Activated CD4-positive, alpha-beta T cell treated with anti-CD3 and anti-CD28 coated beads, Interleukin-2, amount 10 ng/mL, durations not matched to agents 7 days and 5 days (primary cell): ENCODE measurements at regions not wholly inside any gene's neighbourhood (a gene's known extent, or its start where the extent isn't known, plus 50 kb on each side); places are given as distances from the start of the nearest gene placed in this dataset.

Experiments used
- CTCF ChIA-PET: fragments of 350-600 bp; sonication (Branson Sonifier 250); formaldehyde crosslinking; loops from one replicate; lab custom pipeline; 2021; ENCODE audit warnings: antibody characterized with exemption; lab: Charles Lee
- POLR2A ChIA-PET: fragments of 350-600 bp; sonication (Branson Sonifier 250); formaldehyde crosslinking; loops from one replicate; lab custom pipeline; 2021; ENCODE audit warnings: antibody characterized with exemption; lab: Charles Lee
- DNase-seq: peaks from one replicate; pipeline ENCODE4 v3.0.0-alpha.2; 2020
- H3K27ac Mint-ChIP-seq: one replicate; pipeline ENCODE4 v1.8.0; 2021; ENCODE audit warnings: mild to moderate bottlenecking, moderate library complexity, mixed read lengths
- H3K27me3 Mint-ChIP-seq: one replicate; pipeline ENCODE4 v1.8.0; 2021; ENCODE audit warnings: mixed read lengths
- H3K36me3 Mint-ChIP-seq: one replicate; pipeline ENCODE4 v1.8.0; 2021; ENCODE audit warnings: low read depth, mixed read lengths
- H3K4me1 Mint-ChIP-seq: one replicate; pipeline ENCODE4 v1.8.0; 2021; ENCODE audit warnings: mixed read lengths
- H3K4me3 Mint-ChIP-seq: one replicate; pipeline ENCODE4 v1.8.0; 2021; ENCODE audit warnings: mild to moderate bottlenecking, moderate library complexity, mixed read lengths
- H3K9me3 Mint-ChIP-seq: one replicate; pipeline ENCODE4 v1.8.0; 2021; ENCODE audit warnings: mixed read lengths

- ChIA-PET CTCF (interaction anchor here (0.9 kb wide), 1 partner anchor 321 kb away, joined by 4 read pairs; no protein-coding TSS in a partner anchor), POLR2A (no interaction called here)
- peaks cover 12% of the 10 kb centered on the region for H3K4me1 Mint-ChIP-seq
- H3K9me3 Mint-ChIP-seq: no peaks in the 10 kb centered on the region
- H3K4me3 Mint-ChIP-seq: no peak overlapping the region
- H3K27me3 Mint-ChIP-seq: no peaks in the 10 kb centered on the region
- no peak for DNase-seq
- H3K36me3 Mint-ChIP-seq: no peaks in the 10 kb centered on the region
- H3K27ac Mint-ChIP-seq: no peak overlapping the region
These were observed 143.4 kb upstream of the ARHGAP5 start for GRCh38 chr14:31933716-31934115.

GRCh38 chr14:31934767-31935266 is 142.3 kb upstream of the ARHGAP5 start:
- peaks cover 15% of the 10 kb centered on the region for H3K4me1 Mint-ChIP-seq
- H3K36me3 Mint-ChIP-seq: no peaks in the 10 kb centered on the region
- no peak overlapping the region for H3K27ac Mint-ChIP-seq
- CTCF ChIA-PET: interaction anchor here (0.6 to 1.7 kb wide), 4 partner anchors 8 to 320 kb away, joined by 3 to 4 read pairs (median 4); no protein-coding TSS in a partner anchor
- H3K27me3 Mint-ChIP-seq: no peaks in the 10 kb centered on the region
- H3K4me3 Mint-ChIP-seq: no peak overlapping the region
- POLR2A ChIA-PET: no interaction called here
- no peaks in the 10 kb centered on the region for H3K9me3 Mint-ChIP-seq
- DNase-seq: peak; percentile 12

GRCh38 chr14:31935391-31935790 is 141.7 kb upstream of the ARHGAP5 start:
- CTCF ChIA-PET: interaction anchor here (1.7 kb wide), 1 partner anchor 9 kb away, joined by 4 read pairs; no protein-coding TSS in a partner anchor

DNA sequence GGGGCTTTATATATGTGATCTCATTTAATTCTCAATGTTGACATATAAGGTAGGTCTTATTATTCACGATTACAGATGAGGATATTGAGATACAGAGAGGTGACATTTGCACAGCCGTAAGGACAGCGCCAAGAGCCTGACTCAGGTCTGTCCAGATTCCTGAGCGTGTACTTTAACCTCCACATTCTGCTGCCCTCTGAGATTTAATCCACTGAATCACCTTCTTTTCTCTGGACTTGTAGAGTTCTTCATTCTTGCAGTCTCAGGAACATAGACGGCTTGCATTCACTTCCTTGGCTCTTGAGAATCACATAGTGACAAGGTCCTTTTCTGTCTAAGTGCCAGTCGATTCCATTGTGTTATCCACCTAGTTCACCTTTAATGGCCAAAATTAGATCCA is 141.0 kb upstream of the ARHGAP5 start:
- H3K36me3 Mint-ChIP-seq: no peaks in the 10 kb centered on the region
- CTCF ChIA-PET: interaction anchor here (1.7 kb wide), 1 partner anchor 9 kb away, joined by 4 read pairs; no protein-coding TSS in a partner anchor
- POLR2A ChIA-PET: no interaction called here

More at GRCh38 chr14:31935391-31935790, 141.7 kb upstream of the ARHGAP5 start:
- DNase-seq: no peak
- Mint-ChIP-seq H3K27me3 (no peaks in the 10 kb centered on the region), H3K4me1 (peaks cover 15% of the 10 kb centered on the region), H3K9me3 (no peaks in the 10 kb centered on the region), H3K4me3 (no peak overlapping the region), H3K36me3 (no peaks in the 10 kb centered on the region), H3K27ac (no peak overlapping the region)
- POLR2A ChIA-PET: no interaction called here

DNA sequence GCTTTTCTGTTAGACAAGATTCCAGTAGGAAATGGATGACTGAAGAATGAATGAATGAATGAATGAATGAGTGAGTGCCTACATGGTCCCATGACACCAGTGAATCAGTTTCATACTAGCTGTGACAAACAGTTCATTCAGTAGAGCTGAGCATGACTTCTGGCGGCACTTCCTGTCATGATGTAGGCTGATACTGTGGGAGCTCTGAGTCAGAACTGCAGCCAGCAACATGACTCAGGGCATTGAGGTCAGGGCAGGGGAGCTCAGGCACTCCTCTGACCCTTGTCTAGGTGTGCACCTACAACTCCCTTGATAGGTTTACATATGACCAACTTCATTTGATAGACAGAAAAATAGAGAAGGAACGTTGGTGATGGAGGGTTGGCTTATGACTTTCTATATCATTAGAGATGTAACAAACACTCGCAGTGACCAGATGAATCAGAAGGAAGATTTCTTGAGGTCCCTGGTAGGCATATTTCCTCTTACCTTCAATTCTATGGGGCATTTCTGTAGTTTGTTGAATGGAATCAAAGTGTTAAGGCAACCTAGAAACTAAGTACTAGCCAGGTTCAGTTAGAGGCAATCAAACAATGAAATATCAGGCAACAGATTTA is 139.3 kb upstream of the ARHGAP5 start:
- H3K27ac Mint-ChIP-seq: peak overlapping the region; percentile 77

More for the DNA sequence above, 141.0 kb upstream of the ARHGAP5 start:
- no peak for DNase-seq
- H3K27ac Mint-ChIP-seq: no peak overlapping the region
- H3K27me3 Mint-ChIP-seq: no peaks in the 10 kb centered on the region
- H3K4me3 Mint-ChIP-seq: no peak overlapping the region
- H3K9me3 Mint-ChIP-seq: no peaks in the 10 kb centered on the region
- peaks cover 15% of the 10 kb centered on the region for H3K4me1 Mint-ChIP-seq

GRCh38 chr14:31939934-31940333 is 137.2 kb upstream of the ARHGAP5 start:
- no peak for DNase-seq
- Mint-ChIP-seq H3K27me3 (no peaks in the 10 kb centered on the region), H3K4me3 (no peak overlapping the region), H3K4me1 (peaks cover 27% of the 10 kb centered on the region), H3K9me3 (no peaks in the 10 kb centered on the region), H3K27ac (no peak overlapping the region), H3K36me3 (no peaks in the 10 kb centered on the region)
- ChIA-PET CTCF (interaction anchor here (1.1 kb wide), 1 partner anchor 10 kb away, joined by 3 read pairs; no protein-coding TSS in a partner anchor), POLR2A (no interaction called here)

More for the DNA sequence above, 139.3 kb upstream of the ARHGAP5 start:
- H3K4me3 Mint-ChIP-seq: no peak overlapping the region
- peaks cover 15% of the 10 kb centered on the region for H3K4me1 Mint-ChIP-seq
- ChIA-PET POLR2A (no interaction called here), CTCF (interaction anchor here (0.7 to 1.0 kb wide), 2 partner anchors 12 kb away, joined by 3 to 5 read pairs; no protein-coding TSS in a partner anchor)
- H3K27me3 Mint-ChIP-seq: no peaks in the 10 kb centered on the region
- no peaks in the 10 kb centered on the region for H3K9me3 Mint-ChIP-seq
- peak; percentile 60 for DNase-seq
- H3K36me3 Mint-ChIP-seq: no peaks in the 10 kb centered on the region

DNA sequence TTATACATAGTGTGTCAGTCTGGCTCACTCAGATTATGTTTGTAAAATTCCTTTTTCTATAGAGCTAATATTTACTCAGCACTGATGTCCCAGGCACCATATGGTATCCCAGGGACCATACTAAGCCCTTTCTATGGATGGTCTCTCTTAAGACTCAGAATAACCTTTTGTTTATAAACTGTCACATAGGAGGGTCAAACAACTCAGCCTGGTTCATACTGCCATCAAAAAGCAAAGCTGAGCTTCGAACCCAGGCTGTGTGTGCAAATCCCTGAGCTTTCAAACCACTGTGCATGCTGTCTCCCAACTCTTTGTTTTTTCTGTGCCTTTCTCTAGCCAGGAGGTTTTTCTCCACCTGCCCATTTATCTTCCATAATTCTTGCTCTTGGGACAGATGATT is 135.6 kb upstream of the ARHGAP5 start:
- DNase-seq: no peak
- no peak overlapping the region for H3K4me3 Mint-ChIP-seq
- ChIA-PET CTCF (no interaction called here), POLR2A (no interaction called here)
- no peaks in the 10 kb centered on the region for H3K27me3 Mint-ChIP-seq
- H3K9me3 Mint-ChIP-seq: no peaks in the 10 kb centered on the region
- H3K27ac Mint-ChIP-seq: no peak overlapping the region
- no peaks in the 10 kb centered on the region for H3K36me3 Mint-ChIP-seq
- H3K4me1 Mint-ChIP-seq: peaks cover 39% of the 10 kb centered on the region

DNA sequence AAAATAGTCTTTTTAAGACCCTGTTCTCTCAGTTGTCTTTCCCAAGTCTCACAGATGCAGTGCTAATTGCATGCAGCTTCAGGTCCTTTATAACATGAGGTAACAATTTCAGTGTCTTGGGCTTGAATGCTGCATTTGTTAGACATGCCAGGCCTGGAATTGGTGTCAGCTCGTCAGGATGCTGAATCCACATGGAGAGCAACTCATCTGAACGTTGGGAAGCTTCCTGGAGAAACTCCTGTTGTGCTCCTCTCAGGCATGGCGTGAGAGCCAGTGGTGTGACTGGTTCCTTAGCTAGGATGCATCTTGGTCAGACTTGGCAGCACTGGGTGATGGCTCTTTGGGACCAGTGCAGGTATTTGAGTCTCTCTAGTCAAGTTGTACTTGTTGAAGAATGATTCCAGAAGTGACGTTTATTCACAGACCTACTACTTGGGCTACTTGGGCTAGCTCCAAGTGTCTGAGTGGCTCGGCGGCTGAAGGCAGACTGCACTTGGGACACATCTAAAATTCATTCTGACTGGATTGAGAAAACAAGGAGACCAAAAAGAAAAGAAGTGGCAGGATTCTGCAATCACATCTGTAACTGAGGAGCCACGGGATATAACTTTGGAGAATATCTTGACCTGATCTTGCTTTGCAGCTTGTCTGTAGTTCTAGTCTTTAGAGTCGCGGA is 134.8 kb upstream of the ARHGAP5 start:
- H3K4me3 Mint-ChIP-seq: no peak overlapping the region
- no peak for DNase-seq
- no peaks in the 10 kb centered on the region for H3K9me3 Mint-ChIP-seq
- no peaks in the 10 kb centered on the region for H3K27me3 Mint-ChIP-seq
- peaks cover 42% of the 10 kb centered on the region for H3K4me1 Mint-ChIP-seq
- H3K36me3 Mint-ChIP-seq: no peaks in the 10 kb centered on the region
- CTCF ChIA-PET: no interaction called here
- no peak overlapping the region for H3K27ac Mint-ChIP-seq
- POLR2A ChIA-PET: no interaction called here

- Mint-ChIP-seq H3K36me3 (no peaks in the 10 kb centered on the region), H3K9me3 (no peaks in the 10 kb centered on the region), H3K27me3 (no peaks in the 10 kb centered on the region), H3K27ac (no peak overlapping the region), H3K4me1 (peaks cover 41% of the 10 kb centered on the region), H3K4me3 (no peak overlapping the region)
- POLR2A ChIA-PET: no interaction called here
- CTCF ChIA-PET: interaction anchor here (0.9 kb wide), 1 partner anchor 17 kb away, joined by 3 read pairs; no protein-coding TSS in a partner anchor
- DNase-seq: no peak
These were observed 133.8 kb upstream of the ARHGAP5 start for GRCh38 chr14:31943217-31943799.

- Mint-ChIP-seq H3K36me3 (no peaks in the 10 kb centered on the region), H3K27me3 (peaks cover 1% of the 10 kb centered on the region), H3K9me3 (no peaks in the 10 kb centered on the region), H3K27ac (peak overlapping the region; percentile 84), H3K4me3 (no peak overlapping the region), H3K4me1 (peaks cover 37% of the 10 kb centered on the region)
- POLR2A ChIA-PET: no interaction called here
- CTCF ChIA-PET: interaction anchor here (0.9 kb wide), 1 partner anchor 17 kb away, joined by 3 read pairs; no protein-coding TSS in a partner anchor
- DNase-seq: no peak
These were observed 133.2 kb upstream of the ARHGAP5 start for GRCh38 chr14:31943861-31944255.

DNA sequence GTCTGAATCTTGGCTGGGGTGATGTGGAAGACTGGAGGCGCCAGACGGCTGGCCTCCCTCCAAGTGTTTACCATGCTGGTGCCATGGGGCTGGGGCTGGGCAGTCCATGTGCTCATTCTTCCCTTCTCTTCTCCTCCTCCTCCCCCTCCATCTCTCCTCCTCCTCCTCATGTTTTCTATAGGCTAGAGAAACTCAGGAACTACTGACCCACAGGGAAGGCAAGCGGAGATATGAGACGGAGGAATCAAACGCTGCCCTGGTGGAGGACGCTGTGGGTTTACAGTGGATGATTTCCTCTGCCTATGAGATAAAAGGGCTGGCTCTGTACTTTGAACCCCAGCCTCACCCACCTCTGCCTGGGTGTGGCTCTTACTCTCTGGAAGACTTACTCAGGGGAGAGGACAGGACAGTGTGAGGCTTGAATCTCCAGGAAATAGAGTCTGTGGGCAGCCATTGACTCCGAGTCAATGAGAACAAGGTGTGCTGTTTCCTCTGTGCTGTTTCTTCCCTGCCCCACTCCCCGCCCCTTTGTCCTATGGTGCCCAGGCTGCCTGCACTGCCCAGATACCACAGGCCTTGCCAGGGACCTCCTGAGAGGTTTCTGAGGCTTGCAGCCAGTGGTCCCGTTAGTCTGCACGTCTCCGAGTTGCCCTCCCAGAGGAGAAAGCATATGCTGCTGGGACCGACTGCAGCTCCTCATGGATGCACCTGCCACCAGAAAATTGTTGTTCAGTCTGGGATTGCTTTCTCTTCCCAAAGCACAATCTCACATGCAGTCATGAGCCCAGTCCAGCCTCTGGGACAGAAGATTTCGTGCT is 132.6 kb upstream of the ARHGAP5 start:
- H3K4me1 Mint-ChIP-seq: peaks cover 36% of the 10 kb centered on the region
- peak overlapping the region; percentile 84 for H3K27ac Mint-ChIP-seq
- H3K27me3 Mint-ChIP-seq: peaks cover 2% of the 10 kb centered on the region
- no peaks in the 10 kb centered on the region for H3K36me3 Mint-ChIP-seq
- DNase-seq: peak; percentile 29
- H3K4me3 Mint-ChIP-seq: peak overlapping the region; percentile 18
- CTCF ChIA-PET: interaction anchor here (0.9 kb wide), 1 partner anchor 18 kb away, joined by 3 read pairs; no protein-coding TSS in a partner anchor
- POLR2A ChIA-PET: no interaction called here
- no peaks in the 10 kb centered on the region for H3K9me3 Mint-ChIP-seq

DNA sequence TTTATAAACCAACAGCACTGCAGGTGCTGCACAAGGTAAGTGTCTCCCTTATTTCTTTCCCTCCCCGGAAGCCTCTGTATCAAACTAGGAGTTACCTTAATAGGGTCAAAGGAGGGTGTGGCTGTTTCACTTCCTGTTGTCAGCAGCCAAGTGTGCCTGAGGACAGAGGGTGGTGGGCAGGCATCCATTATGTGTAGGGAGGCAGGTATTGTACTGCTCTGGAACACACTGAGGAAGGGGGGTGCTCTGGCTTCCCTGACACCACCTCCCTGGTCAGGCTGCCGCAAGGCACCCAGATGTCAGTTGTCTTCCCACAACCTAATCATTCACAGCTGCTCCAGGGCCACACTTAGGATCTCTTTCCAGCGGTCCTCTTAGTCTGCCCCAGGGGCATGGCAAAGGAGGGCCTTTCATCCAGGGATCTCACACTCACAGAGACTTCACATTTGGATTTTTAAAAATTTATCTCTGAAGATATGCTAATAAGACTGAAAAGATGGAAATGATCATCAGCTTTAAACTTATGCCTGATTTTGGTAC is 132.0 kb upstream of the ARHGAP5 start:
- POLR2A ChIA-PET: no interaction called here
- DNase-seq: peak; percentile 44
- peak overlapping the region; percentile 84 for H3K27ac Mint-ChIP-seq
- peaks cover 36% of the 10 kb centered on the region for H3K4me1 Mint-ChIP-seq
- peak overlapping the region; percentile 18 for H3K4me3 Mint-ChIP-seq
- CTCF ChIA-PET: interaction anchor here (1.8 kb wide), 1 partner anchor 19 kb away, joined by 5 read pairs; no protein-coding TSS in a partner anchor
- no peaks in the 10 kb centered on the region for H3K9me3 Mint-ChIP-seq
- H3K27me3 Mint-ChIP-seq: peaks cover 2% of the 10 kb centered on the region
- H3K36me3 Mint-ChIP-seq: no peaks in the 10 kb centered on the region
